Calu3 (cell line): ENCODE measurements at regions not wholly inside any gene's neighbourhood (a gene's known extent, or its start where the extent isn't known, plus 50 kb on each side); places are given as distances from the start of the nearest gene placed in this dataset.
A peak's percentile ranks its signal among the peaks of the same experiment; 100 is the strongest.
"Not testable (repeated sequence)": the region's sequence is repeated elsewhere in the genome, so short reads cannot be mapped to it uniquely, and the experiment has no call there.

Experiments used
- BruUV-seq: library from RNA; stranded (reverse); fragments of 400-500 nt; replicated peaks from 2 replicates; lab custom pipeline; 2021; lab: Mats Ljungman, UMichigan
- CTCF ChIA-PET: fragments of 300-600 bp; sonication (Branson Sonifier 250); formaldehyde crosslinking; loops from one replicate; lab custom pipeline; 2022; ENCODE audit warnings: antibody characterized with exemption; lab: Charles Lee
- DNase-seq: peaks from one replicate; pipeline ENCODE4 v3.0.0; 2022
- H3K27ac Mint-ChIP-seq: one replicate; pipeline ENCODE4 v1.8.0; 2022; ENCODE audit warnings: mixed read lengths; ENCODE audit not compliant: unreplicated experiment
- H3K27me3 Mint-ChIP-seq: one replicate; pipeline ENCODE4 v1.8.0; 2022; ENCODE audit warnings: mixed read lengths; ENCODE audit not compliant: unreplicated experiment
- H3K36me3 Mint-ChIP-seq: one replicate; pipeline ENCODE4 v1.8.0; 2022; ENCODE audit warnings: mild to moderate bottlenecking, moderate library complexity, mixed read lengths; ENCODE audit not compliant: insufficient read depth, unreplicated experiment
- H3K4me1 Mint-ChIP-seq: one replicate; pipeline ENCODE4 v1.8.0; 2022; ENCODE audit warnings: mild to moderate bottlenecking, low read depth, mixed read lengths; ENCODE audit not compliant: unreplicated experiment
- H3K4me3 Mint-ChIP-seq: one replicate; pipeline ENCODE4 v1.8.0; 2022; ENCODE audit warnings: mild to moderate bottlenecking, low read depth, moderate library complexity, mixed read lengths; ENCODE audit not compliant: unreplicated experiment
- H3K9me3 Mint-ChIP-seq: one replicate; pipeline ENCODE4 v1.8.0; 2022; ENCODE audit warnings: low read depth, mixed read lengths; ENCODE audit not compliant: unreplicated experiment
- intact Hi-C: fragments of 100-400 bp; cut with micrococcal nuclease; formaldehyde crosslinking; loops from one replicate; pipeline ENCODE4 v1.10.0; 2022; ENCODE audit not compliant: unreplicated experiment
- TF ChIP-seq, protein P1 (sequence below): fragments of 200-600 bp; IDR thresholded peaks from one replicate; pipeline ENCODE4 v1.8.0; 2022; ENCODE audit warnings: antibody characterized with exemption; ENCODE audit not compliant: unreplicated experiment

DNA sequence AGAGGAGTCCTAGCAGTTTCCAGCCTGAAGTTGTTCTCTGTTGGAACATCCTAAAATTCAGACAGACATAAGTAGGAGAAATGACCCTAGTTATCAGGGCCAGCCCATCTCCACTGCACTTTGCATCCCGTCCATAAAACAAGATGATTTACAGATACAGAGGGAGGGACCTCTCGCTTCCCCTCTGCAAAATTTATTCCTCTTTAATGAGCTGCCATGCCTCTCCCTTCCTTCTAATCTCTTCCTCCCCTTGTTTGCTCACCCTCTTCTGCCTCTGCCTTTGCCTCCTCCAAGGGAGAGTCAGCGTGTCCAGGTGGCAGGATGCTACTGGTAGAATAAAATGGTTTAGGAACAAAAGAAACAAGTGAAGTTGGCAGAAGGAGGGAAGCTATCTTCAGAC lies 351.3 kb downstream of the SOX9 start:
- no peak for DNase-seq
- CTCF ChIA-PET: no interaction called here
- no TSS peak for BruUV-seq
- Mint-ChIP-seq H3K36me3 (peaks cover 31% of the 10 kb centered on the region), H3K4me1 (peaks cover 37% of the 10 kb centered on the region), H3K9me3 (no peaks in the 10 kb centered on the region), H3K4me3 (no peak overlapping the region), H3K27me3 (no peaks in the 10 kb centered on the region), H3K27ac (no peak overlapping the region)
- intact Hi-C loops: no loop called here
- TF ChIP-seq, protein P1, sequence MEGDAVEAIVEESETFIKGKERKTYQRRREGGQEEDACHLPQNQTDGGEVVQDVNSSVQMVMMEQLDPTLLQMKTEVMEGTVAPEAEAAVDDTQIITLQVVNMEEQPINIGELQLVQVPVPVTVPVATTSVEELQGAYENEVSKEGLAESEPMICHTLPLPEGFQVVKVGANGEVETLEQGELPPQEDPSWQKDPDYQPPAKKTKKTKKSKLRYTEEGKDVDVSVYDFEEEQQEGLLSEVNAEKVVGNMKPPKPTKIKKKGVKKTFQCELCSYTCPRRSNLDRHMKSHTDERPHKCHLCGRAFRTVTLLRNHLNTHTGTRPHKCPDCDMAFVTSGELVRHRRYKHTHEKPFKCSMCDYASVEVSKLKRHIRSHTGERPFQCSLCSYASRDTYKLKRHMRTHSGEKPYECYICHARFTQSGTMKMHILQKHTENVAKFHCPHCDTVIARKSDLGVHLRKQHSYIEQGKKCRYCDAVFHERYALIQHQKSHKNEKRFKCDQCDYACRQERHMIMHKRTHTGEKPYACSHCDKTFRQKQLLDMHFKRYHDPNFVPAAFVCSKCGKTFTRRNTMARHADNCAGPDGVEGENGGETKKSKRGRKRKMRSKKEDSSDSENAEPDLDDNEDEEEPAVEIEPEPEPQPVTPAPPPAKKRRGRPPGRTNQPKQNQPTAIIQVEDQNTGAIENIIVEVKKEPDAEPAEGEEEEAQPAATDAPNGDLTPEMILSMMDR: no peak

DNA sequence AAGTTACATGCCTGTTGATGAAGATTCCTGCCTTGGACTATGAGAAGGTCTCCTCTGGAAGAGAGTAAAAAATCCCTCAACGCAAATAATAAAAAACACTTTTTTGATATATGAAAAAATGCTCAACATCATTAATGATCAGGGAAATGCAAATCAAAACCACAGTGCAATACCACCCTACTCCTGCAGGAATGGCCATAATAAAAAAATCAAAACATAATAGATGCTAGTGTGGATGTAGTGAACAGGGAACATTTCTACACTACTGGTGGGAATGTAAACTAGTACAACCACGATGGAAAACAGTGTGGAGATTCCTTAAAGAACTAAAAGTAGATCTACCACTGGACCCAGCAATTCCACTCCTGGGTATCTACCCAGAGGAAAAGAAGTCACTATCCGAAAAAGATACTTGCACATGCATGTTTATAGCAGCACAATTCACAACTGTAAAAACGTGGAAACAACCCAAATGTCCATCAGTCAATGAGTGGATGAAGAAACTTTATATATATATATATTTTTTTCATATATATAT lies 352.1 kb downstream of the SOX9 start:
- DNase-seq, intact Hi-C loops, H3K27me3 Mint-ChIP-seq, H3K4me3 Mint-ChIP-seq, CTCF ChIA-PET, BruUV-seq, H3K9me3 Mint-ChIP-seq, H3K27ac Mint-ChIP-seq: not testable (repeated sequence)
- peaks cover 45% of the 10 kb centered on the region for H3K4me1 Mint-ChIP-seq
- peaks cover 37% of the 10 kb centered on the region for H3K36me3 Mint-ChIP-seq

DNA sequence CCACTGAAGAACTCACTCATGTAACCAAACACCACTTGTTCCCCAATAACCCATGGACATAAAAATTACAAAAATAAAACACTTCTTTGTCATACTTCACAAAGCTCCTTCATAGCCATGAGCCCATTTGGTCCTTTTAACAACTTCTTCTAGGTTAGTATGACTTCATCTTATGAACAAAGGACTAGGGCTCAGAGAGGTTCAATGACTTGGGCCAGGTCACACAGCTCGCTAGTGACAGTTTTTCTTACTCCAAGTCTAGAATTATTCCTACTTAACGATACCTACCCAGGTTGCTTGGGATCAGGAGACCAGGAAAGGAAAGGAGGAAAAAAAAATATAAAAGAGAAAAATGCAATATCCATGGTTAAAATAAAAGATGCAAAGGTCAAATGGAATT lies 353.4 kb downstream of the SOX9 start:
- no peaks in the 10 kb centered on the region for H3K9me3 Mint-ChIP-seq
- no peak overlapping the region for H3K4me3 Mint-ChIP-seq
- intact Hi-C loops: no loop called here
- H3K36me3 Mint-ChIP-seq: peaks cover 48% of the 10 kb centered on the region
- DNase-seq: no peak
- no TSS peak for BruUV-seq
- TF ChIP-seq, protein P1: no peak
- CTCF ChIA-PET: no interaction called here
- peaks cover 59% of the 10 kb centered on the region for H3K4me1 Mint-ChIP-seq
- no peaks in the 10 kb centered on the region for H3K27me3 Mint-ChIP-seq
- peak overlapping the region; percentile 19 for H3K27ac Mint-ChIP-seq

DNA sequence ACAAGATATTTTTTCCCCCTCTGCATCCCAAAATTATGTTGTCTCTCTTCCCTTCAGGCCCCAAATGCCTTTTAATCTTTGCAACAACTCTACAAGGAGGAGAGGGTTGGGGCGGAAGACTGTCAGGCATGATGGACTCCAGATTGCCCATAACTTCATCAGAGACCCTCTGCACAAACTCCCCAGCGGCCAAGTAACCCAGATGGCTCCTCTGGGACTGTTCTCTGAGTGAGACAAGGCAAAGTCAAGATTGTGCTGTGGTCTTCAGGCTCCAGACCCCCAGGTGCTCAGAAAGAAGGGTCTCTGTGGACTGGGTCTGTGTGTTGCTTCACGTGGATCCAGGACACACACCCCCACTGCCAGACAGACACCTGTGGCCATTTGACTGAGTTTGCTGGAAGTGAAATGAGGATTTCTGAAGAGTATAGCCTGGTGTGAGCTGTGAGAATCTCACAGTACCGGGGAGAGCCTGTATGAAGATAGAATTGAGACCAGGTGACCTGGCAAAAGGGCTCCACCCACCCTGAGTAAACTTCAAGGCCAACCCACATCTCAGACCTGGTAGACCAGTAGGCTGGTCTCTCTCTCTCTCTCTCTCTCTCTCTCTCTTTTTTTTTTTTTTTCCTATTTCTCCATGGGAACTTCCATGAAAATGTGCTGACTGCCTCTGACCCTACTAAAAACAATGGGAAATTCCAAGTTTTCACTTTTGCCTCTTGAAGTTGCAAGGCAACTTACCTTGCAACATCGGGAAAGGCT lies 354.1 kb downstream of the SOX9 start:
- H3K4me3 Mint-ChIP-seq: no peak overlapping the region
- TF ChIP-seq, protein P1: no peak
- H3K27me3 Mint-ChIP-seq: no peaks in the 10 kb centered on the region
- no peaks in the 10 kb centered on the region for H3K9me3 Mint-ChIP-seq
- BruUV-seq: TSS peak; percentile 40
- peaks cover 65% of the 10 kb centered on the region for H3K4me1 Mint-ChIP-seq
- H3K36me3 Mint-ChIP-seq: peaks cover 51% of the 10 kb centered on the region
- no peak for DNase-seq
- CTCF ChIA-PET: no interaction called here
- peak overlapping the region; percentile 19 for H3K27ac Mint-ChIP-seq
- intact Hi-C loops: no loop called here

- no TSS peak for BruUV-seq
- TF ChIP-seq, protein P1: no peak
- intact Hi-C loops: no loop called here
- Mint-ChIP-seq H3K4me1 (peaks cover 67% of the 10 kb centered on the region), H3K36me3 (peaks cover 54% of the 10 kb centered on the region), H3K27me3 (no peaks in the 10 kb centered on the region), H3K27ac (no peak overlapping the region), H3K4me3 (no peak overlapping the region), H3K9me3 (no peaks in the 10 kb centered on the region)
- DNase-seq: no peak
- CTCF ChIA-PET: no interaction called here
Measured at GRCh38 chr17:72476134-72476533, 355.3 kb downstream of the SOX9 start.
